ENCODE measurements at regions not wholly inside any gene's neighbourhood (a gene's known extent, or its start where the extent isn't known, plus 50 kb on each side); places are given as distances from the start of the nearest gene placed in this dataset.
"Not testable (repeated sequence)": the region's sequence is repeated elsewhere in the genome, so short reads cannot be mapped to it uniquely, and the experiment has no call there.

GRCh38 chr12:33184161-33184560, 255.5 kb downstream of the SYT10 start:
- no peak for DNase-seq

- no peak for DNase-seq
Measured at GRCh38 chr12:33182485-33182884, 257.1 kb downstream of the SYT10 start.

- DNase-seq = no peak
Measured at GRCh38 chr12:33180918-33181317, 258.7 kb downstream of the SYT10 start.

GRCh38 chr12:33166260-33166659, 269.7 kb upstream of the PKP2 start:
- DNase-seq = not testable (repeated sequence)

- no peak for DNase-seq
Measured at GRCh38 chr12:33156042-33156441, 259.5 kb upstream of the PKP2 start.

GRCh38 chr12:33147292-33147691, 250.7 kb upstream of the PKP2 start:
- not testable (repeated sequence) for DNase-seq

GRCh38 chr12:33129500-33129899, 232.9 kb upstream of the PKP2 start:
- no peak for DNase-seq

GRCh38 chr12:33125755-33126154, 229.2 kb upstream of the PKP2 start:
- no peak for DNase-seq

- DNase-seq = no peak
Measured at GRCh38 chr12:33116284-33116683, 219.7 kb upstream of the PKP2 start.

GRCh38 chr12:33115716-33116115, 219.1 kb upstream of the PKP2 start:
- DNase-seq = no peak

GRCh38 chr12:33111850-33112249, 215.3 kb upstream of the PKP2 start:
- no peak for DNase-seq

- not testable (repeated sequence) for DNase-seq
Measured at GRCh38 chr12:33107827-33108226, 211.2 kb upstream of the PKP2 start.

- DNase-seq = no peak
Measured at GRCh38 chr12:33093534-33093933, 197.0 kb upstream of the PKP2 start.

- not testable (repeated sequence) for DNase-seq
Measured at GRCh38 chr12:33087876-33088275, 191.3 kb upstream of the PKP2 start.

- not testable (repeated sequence) for DNase-seq
Measured at GRCh38 chr12:33076401-33076800, 179.8 kb upstream of the PKP2 start.

- not testable (repeated sequence) for DNase-seq
Measured at GRCh38 chr12:33075130-33075766, 178.7 kb upstream of the PKP2 start.

GRCh38 chr12:33061844-33062243, 165.3 kb upstream of the PKP2 start:
- no peak for DNase-seq

GRCh38 chr12:33054371-33054770, 157.8 kb upstream of the PKP2 start:
- no peak for DNase-seq

GRCh38 chr12:33052141-33053051, 155.8 kb upstream of the PKP2 start:
- DNase-seq = no peak

- DNase-seq = no peak
Measured at GRCh38 chr12:33047666-33048065, 151.1 kb upstream of the PKP2 start.

- DNase-seq = no peak
Measured at GRCh38 chr12:33044447-33044846, 147.9 kb upstream of the PKP2 start.

GRCh38 chr12:33041562-33041961, 145.0 kb upstream of the PKP2 start:
- no peak for DNase-seq

- not testable (repeated sequence) for DNase-seq
Measured at GRCh38 chr12:33033999-33034398, 137.4 kb upstream of the PKP2 start.

GRCh38 chr12:33026791-33027190, 130.2 kb upstream of the PKP2 start:
- DNase-seq = no peak
